ENCODE measurements at regions not wholly inside any gene's neighbourhood (a gene's known extent, or its start where the extent isn't known, plus 50 kb on each side); places are given as distances from the start of the nearest gene placed in this dataset.
A peak's percentile ranks its signal among the peaks of the same experiment; 100 is the strongest.

- DNase-seq (ENCODE audit: missing footprints) = peak; percentile 17
- intact Hi-C loops (cut with DNase I) = no loop called here
- no peak for ATAC-seq
Observed at GRCh38 chr2:120902592-120902991, 166.9 kb downstream of the GLI2 start.

GRCh38 chr2:120904379-120904778, 168.7 kb downstream of the GLI2 start:
- ATAC-seq = peak; percentile 15
- peak; percentile 65 for DNase-seq (ENCODE audit: missing footprints)
- intact Hi-C loops (cut with DNase I) = no loop called here

- peak; percentile 20 for ATAC-seq
- DNase-seq (ENCODE audit: missing footprints) = peak; percentile 2
- intact Hi-C loops (cut with DNase I) = no loop called here
Observed at GRCh38 chr2:120904830-120905234, 169.2 kb downstream of the GLI2 start.

DNA sequence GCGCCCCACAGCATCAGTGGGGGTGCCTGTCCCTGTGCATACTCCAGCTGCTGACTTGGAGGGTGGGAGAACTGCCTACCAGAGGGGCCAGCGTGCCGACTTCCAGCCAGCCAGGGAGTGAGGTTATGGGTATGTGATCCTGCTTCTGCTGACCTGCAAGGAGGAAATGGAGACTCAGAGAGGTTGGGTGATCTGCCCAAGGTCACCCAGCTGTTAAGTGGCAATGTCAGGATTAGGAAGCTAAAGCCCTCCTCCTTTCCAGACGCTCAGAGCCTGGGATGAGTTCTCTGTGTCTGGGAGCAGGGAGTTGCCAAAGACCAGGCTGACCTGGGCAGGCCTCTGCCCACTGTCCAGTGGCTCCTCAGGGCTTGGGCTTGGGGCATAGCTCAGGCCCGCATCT, 169.6 kb downstream of the GLI2 start:
- DNase-seq (ENCODE audit: missing footprints) (peak; percentile 15), ATAC-seq (no peak)
- intact Hi-C loops (cut with DNase I) = no loop called here

DNA sequence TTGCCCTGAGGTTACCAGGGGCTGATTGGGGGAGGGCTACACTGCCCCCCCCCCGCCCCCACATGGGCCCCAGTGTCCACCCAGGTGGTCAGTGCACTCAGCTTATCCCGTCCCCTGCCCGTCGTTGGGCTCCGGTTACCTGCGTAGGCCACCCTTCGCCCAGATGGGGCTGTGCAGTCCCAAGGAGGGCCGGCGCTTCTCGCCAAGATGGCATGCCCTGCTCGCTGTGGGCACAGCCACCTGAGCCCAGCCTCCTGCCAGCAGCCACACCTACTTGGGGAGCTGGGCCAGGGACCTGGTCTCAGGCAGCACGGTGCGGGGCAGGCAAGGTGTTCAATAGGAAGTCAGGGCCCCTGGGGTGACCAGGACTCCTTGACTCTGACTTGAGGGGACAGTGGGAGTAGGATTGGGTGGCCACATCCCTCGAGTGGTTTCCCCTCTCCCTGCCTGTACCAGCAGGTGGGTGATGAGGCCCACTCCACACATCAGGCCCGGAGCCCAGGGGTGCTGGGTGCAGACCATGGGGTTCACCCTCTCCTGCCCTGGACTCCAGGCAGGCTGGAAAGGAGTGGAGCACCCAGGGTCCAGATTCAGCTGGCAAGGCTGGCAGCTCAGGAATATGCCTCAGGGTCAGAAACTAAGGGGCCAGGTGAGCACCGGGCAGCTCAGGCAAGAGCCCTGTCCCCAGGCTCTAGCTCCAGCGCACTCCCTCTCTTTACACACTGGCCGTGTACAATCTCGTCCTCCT, 170.3 kb downstream of the GLI2 start:
- intact Hi-C loops (cut with DNase I) = no loop called here
- ATAC-seq (no peak), DNase-seq (ENCODE audit: missing footprints) (peak; percentile 49)

DNA sequence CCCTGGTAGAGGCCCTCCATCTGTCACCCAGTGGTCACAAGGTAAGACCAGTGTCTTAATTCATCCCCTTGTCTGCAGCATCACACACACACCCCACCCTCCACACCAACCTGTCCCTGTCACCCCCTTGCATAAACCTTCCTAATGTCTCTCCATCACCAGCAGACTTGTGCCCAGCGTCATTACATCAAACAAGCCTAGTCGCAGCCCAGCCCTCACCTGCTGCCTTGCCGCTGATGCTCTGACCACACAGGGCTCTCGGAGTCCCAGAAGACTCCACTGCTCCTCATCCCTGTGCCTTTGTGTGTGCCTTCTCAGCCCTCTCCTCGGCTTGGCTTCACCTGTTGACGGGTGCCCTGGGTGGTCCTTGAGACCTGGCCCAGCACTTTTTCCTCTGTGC, 171.2 kb downstream of the GLI2 start:
- DNase-seq (ENCODE audit: missing footprints) (peak; percentile 37), ATAC-seq (no peak)
- intact Hi-C loops (cut with DNase I) = no loop called here

DNA sequence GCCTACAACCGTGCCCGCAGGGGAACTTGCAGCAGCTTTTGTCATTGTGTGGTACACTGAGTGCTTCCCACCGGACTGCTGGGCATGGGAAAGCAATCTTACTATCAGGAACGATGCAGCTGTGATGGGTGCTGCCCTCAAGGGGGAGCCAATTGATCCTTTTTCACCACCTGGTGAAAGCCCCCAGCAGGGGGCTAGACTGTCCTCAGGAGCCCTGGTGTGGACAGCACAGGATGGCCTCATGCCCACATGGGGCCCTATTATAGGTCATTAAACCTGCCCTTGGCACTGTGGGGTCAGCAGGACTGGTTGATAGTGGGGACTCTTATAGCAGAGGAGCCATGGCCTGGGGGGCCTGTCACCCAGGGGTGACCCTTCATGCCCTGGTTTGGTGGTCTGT, 172.2 kb downstream of the GLI2 start:
- peak; percentile 13 for DNase-seq (ENCODE audit: missing footprints)
- intact Hi-C loops (cut with DNase I) = no loop called here
- ATAC-seq = no peak

- no peak for ATAC-seq
- peak; percentile 39 for DNase-seq (ENCODE audit: missing footprints)
- intact Hi-C loops (cut with DNase I) = no loop called here
Observed at GRCh38 chr2:120908314-120908975, 172.8 kb downstream of the GLI2 start.

DNA sequence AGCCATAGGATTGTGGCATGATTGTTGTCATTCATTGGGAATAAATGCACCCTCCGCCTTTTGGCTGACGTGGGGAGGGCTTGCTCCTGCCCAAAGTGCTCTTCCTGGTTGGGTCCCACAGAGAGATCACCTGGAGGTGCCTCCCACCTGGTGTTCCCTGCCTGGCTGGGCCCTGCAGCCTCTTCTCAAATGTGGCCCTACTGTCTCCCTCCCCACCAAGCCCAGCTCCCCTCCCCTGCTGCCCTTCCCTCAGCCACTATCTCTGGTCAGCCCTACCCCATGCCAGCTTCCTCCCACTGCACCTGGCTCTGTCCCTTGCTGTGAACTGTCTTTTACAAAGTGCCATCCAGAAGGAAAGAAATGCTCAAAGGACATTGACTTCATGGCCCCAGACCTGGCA, 173.4 kb downstream of the GLI2 start:
- ATAC-seq (no peak), DNase-seq (ENCODE audit: missing footprints) (peak; percentile 28)
- intact Hi-C loops (cut with DNase I) = no loop called here

GRCh38 chr2:120910164-120910563, 174.5 kb downstream of the GLI2 start:
- intact Hi-C loops (cut with DNase I) = loop anchor here (10.0 kb wide), 2 partner anchors 85 to 175 kb away; partner anchors contain the start of gene GLI2
- peak; percentile 62 for DNase-seq (ENCODE audit: missing footprints)
- ATAC-seq = no peak

DNA sequence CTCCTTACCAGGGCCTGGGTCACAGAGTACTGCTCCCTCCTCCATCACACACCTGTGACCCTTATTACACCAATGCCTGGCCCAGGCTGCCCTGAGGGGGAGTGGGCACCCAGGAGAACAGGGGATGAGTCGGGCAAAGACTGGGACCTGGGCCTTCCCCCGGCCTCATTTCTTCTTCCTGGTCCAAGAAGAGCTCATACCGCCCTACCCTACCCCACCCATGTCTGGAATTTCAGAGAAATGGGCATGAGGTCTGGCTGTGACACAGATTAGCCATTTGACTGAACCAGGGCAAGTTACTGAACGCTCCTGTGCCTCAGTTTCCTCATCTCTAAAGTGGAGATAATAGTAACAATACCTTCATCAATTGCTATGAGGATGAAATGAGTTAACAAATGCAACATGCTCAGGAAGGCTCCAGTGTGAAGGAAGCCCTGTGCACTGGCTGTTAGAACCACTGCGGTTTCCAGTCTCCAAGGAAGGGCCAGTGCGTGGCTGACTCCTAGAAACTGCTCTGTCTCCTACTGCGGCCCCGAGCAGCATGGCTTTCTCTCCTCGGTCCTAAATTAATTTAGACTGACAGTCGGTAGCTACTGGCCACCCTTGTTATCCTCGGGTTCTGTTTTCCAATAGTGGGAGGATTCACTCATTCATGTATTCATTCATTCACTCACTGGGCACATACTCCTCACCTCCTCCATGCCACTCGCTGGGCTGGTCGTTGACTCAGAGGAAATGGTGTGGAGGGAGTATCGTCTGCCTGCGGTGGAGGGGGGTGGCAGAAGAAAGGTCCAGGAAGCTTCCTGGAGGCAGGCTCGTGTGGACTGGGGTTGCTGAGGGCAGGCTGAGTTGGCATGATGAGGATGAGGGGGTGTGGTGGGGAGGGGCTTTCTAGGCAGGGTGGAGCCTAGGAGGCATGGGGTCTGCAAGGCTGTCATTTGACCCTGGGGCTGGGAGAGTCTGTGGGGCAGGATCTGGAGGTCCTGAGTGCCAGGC, 175.6 kb downstream of the GLI2 start:
- ATAC-seq (no peak), DNase-seq (ENCODE audit: missing footprints) (peak; percentile 33)
- intact Hi-C loops (cut with DNase I) = loop anchor here (10.0 kb wide), 2 partner anchors 86 to 176 kb away; partner anchors contain the start of gene GLI2

GRCh38 chr2:120912101-120912985, 176.7 kb downstream of the GLI2 start:
- DNase-seq (ENCODE audit: missing footprints) = peak; percentile 84
- intact Hi-C loops (cut with DNase I) = loop anchor here (10.0 kb wide), 2 partner anchors 88 to 178 kb away; partner anchors contain the start of gene GLI2
- ATAC-seq = peak; percentile 55

GRCh38 chr2:120913972-120914838, 178.5 kb downstream of the GLI2 start:
- ATAC-seq (no peak), DNase-seq (ENCODE audit: missing footprints) (peak; percentile 49)
- intact Hi-C loops (cut with DNase I) = loop anchor here (1.0 to 10.0 kb wide), 3 partner anchors 44 to 179 kb away; partner anchors contain the start of gene GLI2

- intact Hi-C loops (cut with DNase I) = loop anchor here (10.0 kb wide), 2 partner anchors 90 to 180 kb away; partner anchors contain the start of gene GLI2
- peak; percentile 82 for ATAC-seq
- peak; percentile 91 for DNase-seq (ENCODE audit: missing footprints)
Observed at GRCh38 chr2:120914839-120915521, 179.3 kb downstream of the GLI2 start.

DNA sequence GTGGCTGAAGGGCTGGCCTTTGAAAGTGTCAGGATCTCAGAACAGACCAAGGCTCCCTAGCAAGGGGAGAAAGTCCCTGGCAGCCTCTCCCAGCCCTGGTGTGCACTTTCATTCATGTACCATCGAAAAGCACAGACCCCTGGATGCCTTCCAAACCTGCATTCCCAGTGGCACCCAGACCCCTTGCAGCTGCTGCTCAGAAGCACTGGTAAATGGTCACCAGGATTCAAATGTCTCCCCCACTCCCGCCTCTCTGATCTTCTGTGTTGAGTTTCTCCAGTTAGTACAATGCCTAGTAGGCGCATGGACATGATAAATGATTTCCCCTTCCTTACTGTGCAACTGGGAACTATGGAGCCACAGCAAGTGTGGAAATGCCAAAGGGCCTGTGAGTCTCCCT, 180.0 kb downstream of the GLI2 start:
- ATAC-seq (no peak), DNase-seq (ENCODE audit: missing footprints) (peak; percentile 37)
- intact Hi-C loops (cut with DNase I) = loop anchor here (10.0 kb wide), 2 partner anchors 91 to 181 kb away; partner anchors contain the start of gene GLI2

GRCh38 chr2:120916446-120916845, 180.8 kb downstream of the GLI2 start:
- intact Hi-C loops (cut with DNase I) = loop anchor here (10.0 kb wide), 2 partner anchors 92 to 182 kb away; partner anchors contain the start of gene GLI2
- DNase-seq (ENCODE audit: missing footprints) (peak; percentile 46), ATAC-seq (no peak)
